SU-DHL-6 (cell line): ENCODE measurements at regions not wholly inside any gene's neighbourhood (a gene's known extent, or its start where the extent isn't known, plus 50 kb on each side); places are given as distances from the start of the nearest gene placed in this dataset.

ENCODE experiments used
- CTCF ChIP-seq: fragments of 200-600 bp; sonication (generic); IDR thresholded peaks from one replicate; pipeline ENCODE4 v1.5.1; 2017; ENCODE audit warnings: antibody characterized with exemption, mild to moderate bottlenecking, low read length, moderate library complexity; ENCODE audit not compliant: insufficient read depth, poor library complexity, severe bottlenecking
- EZH2phosphoT487 ChIP-seq: fragments of 200-600 bp; sonication (generic), shearing (Covaris generic); conservative IDR thresholded peaks from 2 replicates; pipeline ENCODE4 v1.6.1; 2018; ENCODE audit warnings: mild to moderate bottlenecking, antibody characterized with exemption, low read length, moderate library complexity, mixed read lengths

GRCh38 chr18:46362533-46362932 is 258.3 kb downstream of the HAUS1 start:
- TF ChIP-seq CTCF (no peak), EZH2phosphoT487 (no peak)
